WTC11 (cell line): ENCODE measurements at regions not wholly inside any gene's neighbourhood (a gene's known extent, or its start where the extent isn't known, plus 50 kb on each side); places are given as distances from the start of the nearest gene placed in this dataset.

ENCODE experiments used
- ATAC-seq: fragments of 200-7000 bp; cut with Tn5 transposase; 2 replicates; pipeline ENCODE4 v1.10.0; 2021; ENCODE audit warnings: mild to moderate bottlenecking, moderate library complexity
- CTCF ChIA-PET: fragments of 300-600 bp; sonication (Branson Sonifier 250); formaldehyde crosslinking; loops from one replicate; lab custom pipeline; 2021; ENCODE audit warnings: antibody characterized with exemption; lab: Charles Lee
- POLR2A ChIA-PET: fragments of 350-600 bp; sonication (Branson Sonifier 250); formaldehyde crosslinking; loops from one replicate; lab custom pipeline; 2021; ENCODE audit warnings: antibody characterized with exemption; lab: Charles Lee
- DNase-seq: peaks from one replicate; pipeline ENCODE4 v3.0.0; 2021; ENCODE audit warnings: low spot score
- H3K27ac Mint-ChIP-seq: 2 replicates; pipeline ENCODE4 v1.8.0; 2021; ENCODE audit warnings: mixed read lengths
- H3K27me3 Mint-ChIP-seq: 2 replicates; pipeline ENCODE4 v1.8.0; 2021; ENCODE audit warnings: low read depth, mild to moderate bottlenecking, moderate library complexity, mixed read lengths
- H3K36me3 Mint-ChIP-seq: 2 replicates; pipeline ENCODE4 v1.8.0; 2021; ENCODE audit warnings: mixed read lengths
- H3K4me1 Mint-ChIP-seq: 2 replicates; pipeline ENCODE4 v1.8.0; 2022; ENCODE audit warnings: mixed read lengths
- H3K4me3 Mint-ChIP-seq: 2 replicates; pipeline ENCODE4 v1.8.0; 2021; ENCODE audit warnings: mild to moderate bottlenecking, moderate library complexity, mixed read lengths
- H3K9me3 Mint-ChIP-seq: 2 replicates; pipeline ENCODE4 v1.8.0; 2021; ENCODE audit warnings: mixed read lengths
- ATF6 ChIP-seq: sonication (generic); formaldehyde crosslinking; IDR thresholded peaks from 2 replicates; pipeline ENCODE4 v1.8.1; 2023; ENCODE audit warnings: mild to moderate bottlenecking, missing genetic modification reagents
- CDX4 ChIP-seq: fragments of 250-450 bp; sonication (Bioruptor Pico); IDR thresholded peaks from 2 replicates; pipeline ENCODE4 v1.9.0; 2021; ENCODE audit warnings: moderate library complexity, mild to moderate bottlenecking, inconsistent platforms, borderline replicate concordance
- ELF4 ChIP-seq: sonication (generic); formaldehyde crosslinking; IDR thresholded peaks from 2 replicates; pipeline ENCODE4 v1.8.1; 2022; ENCODE audit warnings: low read depth, mild to moderate bottlenecking, moderate library complexity, missing genetic modification reagents
- HMGXB4 ChIP-seq: sonication (generic); formaldehyde crosslinking; IDR thresholded peaks from 2 replicates; pipeline ENCODE4 v1.8.1; 2023; ENCODE audit warnings: mild to moderate bottlenecking, moderate library complexity, missing genetic modification reagents
- IRF1 ChIP-seq: sonication (generic); formaldehyde crosslinking; IDR thresholded peaks from 2 replicates; pipeline ENCODE4 v1.8.0; 2023; ENCODE audit warnings: missing genetic modification reagents
- JAZF1 ChIP-seq: fragments of 250-450 bp; sonication (Bioruptor Pico); IDR thresholded peaks from 2 replicates; pipeline ENCODE4 v1.9.0; 2021; ENCODE audit warnings: moderate library complexity, mild to moderate bottlenecking, inconsistent platforms
- MXD4 ChIP-seq: fragments of 250-450 bp; sonication (Bioruptor Pico); IDR thresholded peaks from 2 replicates; pipeline ENCODE4 v1.8.0; 2021; ENCODE audit warnings: mild to moderate bottlenecking, moderate library complexity, borderline replicate concordance
- NR2C2 ChIP-seq: sonication (generic); formaldehyde crosslinking; IDR thresholded peaks from 2 replicates; pipeline ENCODE4 v1.8.0; 2022; ENCODE audit warnings: mild to moderate bottlenecking, missing genetic modification reagents
- OVOL2 ChIP-seq: fragments of 250-450 bp; sonication (Bioruptor Pico); IDR thresholded peaks from 2 replicates; pipeline ENCODE4 v1.9.0; 2021; ENCODE audit warnings: mild to moderate bottlenecking, borderline replicate concordance
- PREB ChIP-seq: sonication (generic); formaldehyde crosslinking; IDR thresholded peaks from 2 replicates; pipeline ENCODE4 v1.8.1; 2022; ENCODE audit warnings: mild to moderate bottlenecking, missing genetic modification reagents, moderate library complexity, borderline replicate concordance
- RORB ChIP-seq: fragments of 250-450 bp; sonication (Bioruptor Pico); IDR thresholded peaks from 2 replicates; pipeline ENCODE4 v1.9.0; 2021; ENCODE audit warnings: mild to moderate bottlenecking
- TEAD1 ChIP-seq: sonication (generic); formaldehyde crosslinking; IDR thresholded peaks from 2 replicates; pipeline ENCODE4 v1.8.0; 2022; ENCODE audit warnings: mild to moderate bottlenecking, missing genetic modification reagents
- USF2 ChIP-seq: sonication (generic); formaldehyde crosslinking; IDR thresholded peaks from 2 replicates; pipeline ENCODE4 v1.8.1; 2023; ENCODE audit warnings: mild to moderate bottlenecking, missing genetic modification reagents, moderate library complexity
- ZNF396 ChIP-seq: fragments of 250-450 bp; sonication (Bioruptor Pico); IDR thresholded peaks from 2 replicates; pipeline ENCODE4 v1.8.0; 2021; ENCODE audit warnings: mild to moderate bottlenecking, moderate library complexity, borderline replicate concordance
- ZNF423 ChIP-seq: fragments of 250-450 bp; sonication (Bioruptor Pico); IDR thresholded peaks from 2 replicates; pipeline ENCODE4 v2.1.2; 2022; ENCODE audit warnings: mild to moderate bottlenecking, moderate library complexity
- ZNF425 ChIP-seq: fragments of 250-450 bp; sonication (Bioruptor Pico); conservative IDR thresholded peaks from 2 replicates; pipeline ENCODE4 v1.9.0; 2021; ENCODE audit warnings: mild to moderate bottlenecking

- ChIA-PET CTCF (interaction anchor here (0.7 kb wide), 1 partner anchor 77 kb away, joined by 4 read pairs; no protein-coding TSS in a partner anchor), POLR2A (no interaction called here)
- Mint-ChIP-seq H3K4me1 (peaks cover 52% of the 10 kb centered on the region), H3K4me3 (no peak overlapping the region), H3K36me3 (no peaks in the 10 kb centered on the region), H3K27ac (peak overlapping the region; percentile 49; the same call in 1 of the 2 replicates), H3K9me3 (peaks cover 5% of the 10 kb centered on the region), H3K27me3 (no peaks in the 10 kb centered on the region)
- no peak for ATAC-seq
- DNase-seq = no peak
- TF ChIP-seq USF2 (peak; percentile 49; the same call in 1 of the 2 replicates), ATF6 (CRISPR knock-in tag) (no peak), ZNF423 (CRISPR knock-in tag) (no peak), JAZF1 (no peak)
Measured at GRCh38 chr6:158913580-158913979, 86.4 kb downstream of the RSPH3 start.

- CTCF ChIA-PET = interaction anchor here (0.8 to 1.0 kb wide), 2 partner anchors 10 to 58 kb away, joined by 3 read pairs; no protein-coding TSS in a partner anchor
- POLR2A ChIA-PET = no interaction called here
- peaks cover 5% of the 10 kb centered on the region for H3K9me3 Mint-ChIP-seq
- peak overlapping the region; percentile 99; the same call in 1 of the 2 replicates for H3K27ac Mint-ChIP-seq
- H3K4me1 Mint-ChIP-seq = peaks cover 57% of the 10 kb centered on the region
- DNase-seq = no peak
- TF ChIP-seq OVOL2 (CRISPR knock-in tag) (no peak), MXD4 (CRISPR knock-in tag) (no peak), TEAD1 (no peak), NR2C2 (CRISPR knock-in tag) (no peak), HMGXB4 (CRISPR knock-in tag) (no peak), CDX4 (CRISPR knock-in tag) (no peak), RORB (CRISPR knock-in tag) (no peak), IRF1 (no peak), ELF4 (CRISPR knock-in tag) (no peak), ZNF425 (no peak), USF2 (no peak), PREB (CRISPR knock-in tag) (no peak), ZNF396 (no peak)
- no peak overlapping the region for H3K4me3 Mint-ChIP-seq
- ATAC-seq = no peak
- no peaks in the 10 kb centered on the region for H3K36me3 Mint-ChIP-seq
- no peaks in the 10 kb centered on the region for H3K27me3 Mint-ChIP-seq
Measured at GRCh38 chr6:158912655-158913054, 87.3 kb downstream of the RSPH3 start.
